ENCODE measurements at regions not wholly inside any gene's neighbourhood (a gene's known extent, or its start where the extent isn't known, plus 50 kb on each side); places are given as distances from the start of the nearest gene placed in this dataset.
"Not testable (repeated sequence)": the region's sequence is repeated elsewhere in the genome, so short reads cannot be mapped to it uniquely, and the experiment has no call there.

GRCh38 chr12:107377596-107378385, 284.4 kb upstream of the CRY1 start:
- no peaks in the 10 kb centered on the region for H3K27me3 ChIP-seq
- no peak overlapping the region for H3K27ac ChIP-seq
- TF ChIP-seq CTCF (IDR thresholded peaks at IDR 0.05): no peak
- no peak overlapping the region for H3K9ac ChIP-seq (ENCODE audit: low read depth in 2 of 2, low read length in 2 of 2)
- no peak overlapping the region for H3K4me3 ChIP-seq
- no peaks in the 10 kb centered on the region for H3K9me3 ChIP-seq
- intact Hi-C loops (cut with DNase I): no loop called here
- H3K36me3 ChIP-seq: no peaks in the 10 kb centered on the region
- no peak for DNase-seq
- H3K4me1 ChIP-seq: no peaks in the 10 kb centered on the region

DNA sequence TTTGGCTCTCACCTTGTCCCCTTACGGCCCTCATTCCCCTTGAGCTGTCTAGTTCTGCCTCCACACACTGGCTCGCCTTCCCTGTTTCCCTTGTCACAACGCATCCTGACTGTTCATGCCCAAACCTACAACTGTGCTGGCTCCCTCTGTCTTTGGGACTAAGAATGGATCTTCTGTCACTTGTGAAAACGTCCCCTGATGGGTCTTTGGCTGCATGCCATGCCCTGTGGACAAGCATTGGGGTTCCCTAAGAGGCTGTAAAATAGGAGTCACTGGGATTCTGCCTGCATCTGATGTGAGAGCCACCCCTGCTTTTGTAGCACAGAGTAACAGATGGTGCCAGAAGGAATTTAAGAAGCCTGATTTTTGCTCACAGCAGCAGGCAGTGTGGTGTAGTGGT, 285.3 kb upstream of the CRY1 start:
- H3K9me3 ChIP-seq: no peaks in the 10 kb centered on the region
- H3K4me3 ChIP-seq: no peak overlapping the region
- TF ChIP-seq CTCF (IDR thresholded peaks at IDR 0.05): no peak
- no peak for DNase-seq
- no peaks in the 10 kb centered on the region for H3K4me1 ChIP-seq
- no peak overlapping the region for H3K9ac ChIP-seq (ENCODE audit: low read depth in 2 of 2, low read length in 2 of 2)
- intact Hi-C loops (cut with DNase I): no loop called here
- no peak overlapping the region for H3K27ac ChIP-seq
- H3K27me3 ChIP-seq: no peaks in the 10 kb centered on the region
- no peaks in the 10 kb centered on the region for H3K36me3 ChIP-seq

GRCh38 chr12:107379142-107379851, 285.9 kb upstream of the CRY1 start:
- DNase-seq; H3K4me1 ChIP-seq; H3K27me3 ChIP-seq; H3K9me3 ChIP-seq; intact Hi-C loops (cut with DNase I); H3K36me3 ChIP-seq; H3K27ac ChIP-seq; H3K9ac ChIP-seq (ENCODE audit: low read depth in 2 of 2, low read length in 2 of 2); H3K4me3 ChIP-seq: not testable (repeated sequence)

DNA sequence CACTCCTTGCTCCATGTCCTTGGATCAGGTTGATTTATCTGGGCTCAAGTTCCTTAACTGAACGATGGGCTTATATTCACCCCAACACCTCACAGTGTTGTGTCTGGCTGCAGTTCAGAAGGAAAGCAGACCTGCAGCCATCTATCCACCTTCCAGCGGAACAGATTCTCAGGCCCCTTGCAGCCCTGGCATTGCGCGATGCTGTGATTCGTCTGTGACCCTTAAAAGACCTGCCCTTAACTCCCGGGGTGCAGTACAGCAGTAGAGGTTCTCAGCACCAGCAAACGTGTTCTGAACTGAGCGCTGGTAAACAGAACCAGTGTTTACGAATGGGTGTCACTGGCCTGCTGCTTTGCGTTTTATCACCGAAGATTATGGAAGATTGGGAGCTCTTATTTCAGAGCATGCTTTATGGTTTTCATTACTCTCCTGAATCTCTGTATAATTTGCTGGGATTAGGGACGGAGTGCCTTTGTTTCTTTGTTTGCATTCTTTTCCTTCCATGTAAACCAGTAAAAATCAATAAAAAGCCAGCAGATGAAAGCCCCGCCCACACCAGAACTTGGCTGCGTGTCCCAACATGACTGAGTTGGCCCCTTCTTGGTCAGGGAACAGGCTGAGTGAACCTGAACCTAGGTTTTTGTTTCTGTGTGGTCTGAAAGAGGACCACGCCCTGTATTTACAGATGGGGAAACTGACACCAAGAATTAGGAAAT, 286.7 kb upstream of the CRY1 start:
- Histone ChIP-seq H3K9me3 (no peaks in the 10 kb centered on the region), H3K27ac (no peak overlapping the region), H3K9ac (ENCODE audit: low read depth in 2 of 2, low read length in 2 of 2) (no peak overlapping the region), H3K36me3 (no peaks in the 10 kb centered on the region), H3K27me3 (no peaks in the 10 kb centered on the region), H3K4me3 (no peak overlapping the region), H3K4me1 (no peaks in the 10 kb centered on the region)
- intact Hi-C loops (cut with DNase I): no loop called here
- DNase-seq: peak; percentile 26
- no peak for TF ChIP-seq CTCF (IDR thresholded peaks at IDR 0.05)

- H3K27me3 ChIP-seq: no peaks in the 10 kb centered on the region
- no peak overlapping the region for H3K27ac ChIP-seq
- H3K9me3 ChIP-seq: no peaks in the 10 kb centered on the region
- no peak for DNase-seq
- intact Hi-C loops (cut with DNase I): no loop called here
- no peaks in the 10 kb centered on the region for H3K36me3 ChIP-seq
- H3K4me3 ChIP-seq: no peak overlapping the region
- no peak for TF ChIP-seq CTCF (IDR thresholded peaks at IDR 0.05)
- no peaks in the 10 kb centered on the region for H3K4me1 ChIP-seq
- no peak overlapping the region for H3K9ac ChIP-seq (ENCODE audit: low read depth in 2 of 2, low read length in 2 of 2)
Observed at GRCh38 chr12:107384645-107385044, 291.3 kb upstream of the CRY1 start.
